Kidney (tissue), 13 donors: ENCODE measurements at regions not wholly inside any gene's neighbourhood (a gene's known extent, or its start where the extent isn't known, plus 50 kb on each side); places are given as distances from the start of the nearest gene placed in this dataset.

ENCODE experiments used
- DNase-seq, 5 donors: peaks; one replicate each; pipeline ENCODE4 v3.0.0-alpha.2; 2013 to 2020
- FAIRE-seq: peaks from 2 replicates; lab custom pipeline; 2012; peaks lifted over from hg19 to GRCh38; lab: Jason Lieb, UNC
- H3K27ac ChIP-seq, 2 donors: one replicate each; pipeline ENCODE4 v1.7.0; 2013; ENCODE audit warnings: low read depth in 2 of 2, low read length in 2 of 2, inconsistent platforms in 1 of 2
- H3K27me3 ChIP-seq: one replicate; pipeline ENCODE4 v1.7.1; 2013; ENCODE audit warnings: low read length, inconsistent platforms; ENCODE audit not compliant: control insufficient read depth, insufficient read depth
- H3K36me3 ChIP-seq, 3 donors: one replicate each; pipeline versions ENCODE4 v1.7.0 to v1.7.1; 2013; ENCODE audit warnings: low read length in 3 of 3, control low read depth in 1 of 3, inconsistent platforms in 1 of 3; ENCODE audit not compliant: insufficient read depth in 3 of 3, control insufficient read depth in 2 of 3
- H3K4me1 ChIP-seq, 3 donors: one replicate each; pipeline versions ENCODE4 v1.7.0 to v1.7.1; 2013; ENCODE audit warnings: low read length in 3 of 3, inconsistent platforms in 1 of 3, low read depth in 1 of 3; ENCODE audit not compliant: control insufficient read depth in 2 of 3, insufficient read depth in 2 of 3
- H3K4me3 ChIP-seq, 3 donors: one replicate each; pipeline versions ENCODE4 v1.7.0 to v1.8.1; 2013; ENCODE audit warnings: low read length in 3 of 3, control low read depth in 1 of 3, inconsistent platforms in 1 of 3
- H3K9ac ChIP-seq, 3 donors: one replicate each; pipeline versions ENCODE4 v1.7.0 to v1.7.1; 2013; ENCODE audit warnings: low read length in 3 of 3, control low read depth in 1 of 3, inconsistent platforms in 1 of 3
- H3K9me3 ChIP-seq, 3 donors: one replicate each; pipeline versions ENCODE4 v1.7.0 to v1.7.1; 2013; ENCODE audit warnings: low read length in 3 of 3, control low read depth in 1 of 3, inconsistent platforms in 1 of 3; ENCODE audit not compliant: control insufficient read depth in 2 of 3, insufficient read depth in 1 of 3
- CTCF ChIP-seq: IDR thresholded peaks from 3 replicates; pipeline ENCODE4 v1.5.1; 2012; ENCODE audit warnings: mild to moderate bottlenecking, moderate library complexity, borderline replicate concordance; ENCODE audit not compliant: insufficient read depth; ENCODE audit errors: extremely low read depth
- intact Hi-C: fragments of 100-400 bp; cut with DNase I; formaldehyde crosslinking; loops from one replicate; pipeline ENCODE4 v1.11.1; 2022
- donor health status: control.
- donor health status: control.
- donor health status: control.
- donor health status: control.
- donor health status: control.
- donor health status: DM: yes; HTN: yes; CAD: no.
- donor health status: Normal renal cell carcinoma (clear cell type).

GRCh38 chr9:75803130-75803529 is 87.3 kb upstream of the PCSK5 start:
- TF ChIP-seq CTCF = no peak
- FAIRE-seq = no peak
- intact Hi-C loops = no loop called here
- H3K27ac ChIP-seq = no peak overlapping the region
- H3K4me1 ChIP-seq = no peaks in the 10 kb centered on the region
- no peak overlapping the region for H3K9ac ChIP-seq
- H3K36me3 ChIP-seq = no peaks in the 10 kb centered on the region
- no peaks in the 10 kb centered on the region for H3K9me3 ChIP-seq
- H3K27me3 ChIP-seq = no peaks in the 10 kb centered on the region
- no peak overlapping the region for H3K4me3 ChIP-seq
- DNase-seq = peak in 1 of 5 donors; percentile 32

GRCh38 chr9:75810063-75810462 is 80.4 kb upstream of the PCSK5 start:
- H3K27ac ChIP-seq = no peak overlapping the region
- H3K27me3 ChIP-seq = no peaks in the 10 kb centered on the region
- intact Hi-C loops = no loop called here
- no peak for TF ChIP-seq CTCF
- FAIRE-seq (no peak), DNase-seq (no peak)
- no peaks in the 10 kb centered on the region for H3K36me3 ChIP-seq
- H3K4me1 ChIP-seq = no peaks in the 10 kb centered on the region
- no peak overlapping the region for H3K4me3 ChIP-seq
- no peak overlapping the region for H3K9ac ChIP-seq
- peaks cover 0 to 12% (median 7%) of the 10 kb centered on the region in 3 donors for H3K9me3 ChIP-seq

- Histone ChIP-seq H3K36me3 (no peaks in the 10 kb centered on the region), H3K27me3 (no peaks in the 10 kb centered on the region), H3K9ac (no peak overlapping the region), H3K27ac (no peak overlapping the region), H3K4me1 (no peaks in the 10 kb centered on the region), H3K4me3 (no peak overlapping the region), H3K9me3 (peaks cover 0 to 12% (median 7%) of the 10 kb centered on the region in 3 donors)
- FAIRE-seq (no peak), DNase-seq (no peak)
- TF ChIP-seq CTCF = no peak
- intact Hi-C loops = no loop called here
Observed at GRCh38 chr9:75811692-75812091, 78.8 kb upstream of the PCSK5 start.

- Histone ChIP-seq H3K27me3 (no peaks in the 10 kb centered on the region), H3K4me1 (no peaks in the 10 kb centered on the region), H3K9ac (no peak overlapping the region), H3K4me3 (no peak overlapping the region), H3K36me3 (no peaks in the 10 kb centered on the region), H3K9me3 (peaks cover 0 to 12% (median 7%) of the 10 kb centered on the region in 3 donors), H3K27ac (no peak overlapping the region)
- intact Hi-C loops = no loop called here
- no peak for TF ChIP-seq CTCF
- FAIRE-seq = no peak
- DNase-seq = no peak
Observed at GRCh38 chr9:75812141-75812540, 78.3 kb upstream of the PCSK5 start.
